ENCODE measurements at regions not wholly inside any gene's neighbourhood (a gene's known extent, or its start where the extent isn't known, plus 50 kb on each side); places are given as distances from the start of the nearest gene placed in this dataset.

DNA sequence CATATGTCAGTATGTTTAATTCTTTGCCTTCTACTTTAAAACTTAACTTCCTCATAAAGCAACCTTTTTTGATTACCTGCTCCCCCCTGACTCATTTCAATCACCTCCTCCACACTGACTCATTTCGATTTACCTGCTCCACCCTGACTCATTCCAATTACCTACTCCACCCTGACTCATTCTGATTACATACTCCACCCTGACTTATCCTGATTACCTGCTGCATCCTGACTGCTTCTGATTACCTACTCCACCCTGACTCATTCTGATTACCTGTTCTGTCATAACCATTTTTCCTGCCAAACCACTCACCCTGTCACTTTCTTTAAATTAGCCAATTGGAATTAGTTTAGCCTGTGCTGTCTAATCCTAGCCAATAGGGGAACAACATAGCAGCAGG lies 263.6 kb downstream of the DDX3Y start:
- no peak for TF ChIP-seq CTCF (IDR thresholded peaks at IDR 0.05)
- TF ChIP-seq POLR2A (IDR thresholded peaks at IDR 0.05): no peak
